GM19397 (cell line): ENCODE measurements at regions not wholly inside any gene's neighbourhood (a gene's known extent, or its start where the extent isn't known, plus 50 kb on each side); places are given as distances from the start of the nearest gene placed in this dataset.

ENCODE experiments used
- ATAC-seq: cut with Tn5 transposase; IDR thresholded peaks from one replicate; pipeline ENCODE4 v1.9.1; 2021; ENCODE audit warnings: mild to moderate bottlenecking, moderate library complexity; ENCODE audit not compliant: unreplicated experiment

- no peak for ATAC-seq
These were observed 331.7 kb downstream of the HNRNPD start for GRCh38 chr4:82042042-82042441.

GRCh38 chr4:82038936-82039335 lies 334.9 kb downstream of the HNRNPD start:
- ATAC-seq: no peak

DNA sequence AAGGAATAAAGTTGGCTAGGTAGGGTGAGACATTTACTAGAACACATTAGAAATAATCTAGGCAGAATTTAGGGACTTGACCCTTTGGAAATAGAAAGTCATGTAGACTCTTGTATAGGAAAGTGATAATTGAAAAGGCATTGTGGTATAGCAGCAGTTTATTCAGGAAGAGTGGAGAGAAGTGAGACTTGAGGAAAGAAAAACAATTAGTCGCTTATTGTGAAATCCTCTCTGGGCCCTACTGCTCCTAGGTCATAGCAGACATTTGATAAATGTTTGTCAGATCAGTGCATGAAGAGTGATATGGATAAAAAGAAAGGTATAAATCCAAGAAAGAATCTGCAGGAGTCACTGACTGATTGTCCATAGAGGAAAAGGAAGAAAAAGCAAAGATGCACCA lies 337.6 kb downstream of the HNRNPD start:
- no peak for ATAC-seq

DNA sequence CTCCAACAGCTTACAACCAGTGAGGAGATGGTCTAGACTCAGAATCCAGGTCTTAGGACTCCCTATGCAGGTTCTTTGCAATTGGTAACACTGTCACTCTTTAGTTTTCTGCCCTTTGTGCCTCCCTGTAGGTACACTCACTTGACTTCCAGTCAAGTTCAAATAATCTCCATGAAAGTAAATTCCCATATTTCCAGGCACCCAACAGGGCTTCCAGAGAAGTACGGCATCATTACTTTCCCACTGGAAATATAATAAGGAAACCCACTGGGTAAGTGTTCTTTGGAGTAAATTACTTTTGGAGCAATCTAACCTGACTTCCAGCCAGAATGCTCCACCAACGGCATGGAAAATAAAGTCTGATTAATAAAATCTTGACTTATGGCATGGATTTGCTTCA lies 338.9 kb downstream of the HNRNPD start:
- no peak for ATAC-seq

- ATAC-seq: no peak
These were observed 339.9 kb downstream of the HNRNPD start for GRCh38 chr4:82033862-82034261.

DNA sequence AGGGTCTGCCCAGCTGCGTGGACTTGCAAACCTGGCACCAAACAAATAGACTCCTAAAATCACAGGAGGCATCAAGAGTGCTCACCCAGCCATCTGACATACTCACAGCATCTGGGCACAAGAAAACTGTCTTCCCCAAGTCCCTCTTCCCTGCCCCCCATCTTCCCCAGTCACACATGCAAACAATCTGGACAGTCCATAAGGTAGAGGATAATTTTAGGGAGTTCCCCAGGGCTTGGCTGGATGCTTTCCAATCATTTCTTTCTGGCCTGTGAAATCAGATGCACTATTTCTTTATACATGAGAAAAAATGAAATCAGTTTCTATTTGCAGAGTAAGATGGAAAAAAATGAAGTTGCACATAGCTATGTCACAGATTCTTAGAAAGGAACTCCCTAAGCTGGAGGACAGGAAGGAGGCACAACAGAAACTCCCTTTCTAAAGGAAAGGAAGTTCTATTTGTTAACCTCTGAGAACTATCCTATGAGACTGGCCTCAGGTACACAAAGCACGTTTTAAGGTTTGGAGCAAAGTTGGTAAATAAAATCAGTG lies 342.3 kb downstream of the HNRNPD start:
- no peak for ATAC-seq

GRCh38 chr4:82017680-82018079 lies 356.1 kb downstream of the HNRNPD start:
- no peak for ATAC-seq

DNA sequence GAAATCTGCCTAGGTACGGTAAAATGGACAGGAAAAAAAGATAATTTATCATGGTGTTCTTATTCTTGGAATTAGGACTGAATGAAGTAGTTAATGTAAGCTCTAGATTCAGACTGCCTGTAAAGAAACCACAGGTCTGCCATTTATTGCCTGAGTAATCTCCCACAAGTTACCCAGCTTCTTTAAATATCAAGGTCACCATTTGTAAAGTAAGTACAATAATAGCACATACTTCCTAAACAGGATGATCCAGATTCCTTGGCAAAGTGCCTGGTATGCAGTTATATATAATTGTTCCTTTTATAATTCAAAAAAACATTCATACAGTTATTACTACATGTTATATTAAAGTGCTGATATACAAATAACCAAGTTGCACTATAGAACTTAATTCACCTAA lies 368.6 kb downstream of the HNRNPD start:
- no peak for ATAC-seq

DNA sequence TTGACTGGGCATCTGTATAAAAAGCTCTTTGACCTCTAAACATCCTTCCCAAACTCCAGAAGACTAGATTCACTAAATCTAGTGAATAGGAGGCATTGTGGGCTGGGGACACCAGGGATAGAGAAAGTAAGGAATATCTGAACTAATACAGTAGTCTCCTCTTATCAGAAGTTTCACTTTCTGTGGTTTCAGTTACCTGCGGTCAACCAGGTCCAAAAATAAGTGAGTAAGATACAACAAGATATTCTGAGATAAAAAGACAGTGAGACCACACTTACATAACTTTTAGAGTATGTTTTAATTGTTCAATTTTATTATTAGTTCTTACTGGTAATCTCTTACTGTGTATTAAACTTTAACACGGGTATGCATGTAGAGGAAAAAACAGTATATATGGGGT lies 376.5 kb downstream of the HNRNPD start:
- ATAC-seq: no peak

DNA sequence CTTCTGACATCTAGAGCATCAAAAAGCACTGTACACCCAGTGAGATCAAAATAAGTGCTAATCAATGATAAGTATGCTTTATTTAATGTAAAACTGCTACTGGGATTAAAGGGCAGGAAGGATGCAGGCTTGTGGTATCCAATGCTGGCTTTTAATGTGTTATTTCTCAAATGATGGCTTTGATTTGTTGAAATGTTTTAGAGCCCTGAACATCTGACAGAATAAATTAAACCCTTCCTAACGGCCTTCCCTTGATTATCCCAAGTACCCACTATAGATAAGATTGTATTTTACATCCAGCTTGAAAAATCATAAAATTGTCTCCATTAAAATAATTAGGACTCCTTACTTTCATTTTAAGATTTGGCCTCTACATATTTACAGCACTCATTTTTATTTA lies 382.9 kb downstream of the HNRNPD start:
- no peak for ATAC-seq

DNA sequence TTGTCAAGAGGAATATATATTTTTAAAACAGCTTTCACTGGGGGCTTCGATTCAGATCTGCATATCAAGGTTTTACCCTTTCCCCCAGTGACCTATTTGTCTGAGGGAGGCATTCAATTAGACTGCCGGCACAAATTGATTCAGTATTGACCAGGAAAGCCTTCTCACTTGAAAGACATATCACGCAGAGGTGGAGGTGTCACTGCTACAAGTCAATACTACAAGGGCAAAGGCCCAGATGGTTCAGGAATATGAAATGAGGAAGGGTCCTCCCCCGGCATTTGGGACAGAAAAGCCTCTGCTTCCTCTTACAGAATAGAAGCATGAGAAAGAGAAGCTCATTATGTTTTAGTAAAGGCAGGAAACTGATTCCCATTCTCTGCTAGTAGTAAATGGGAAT lies 383.6 kb downstream of the HNRNPD start:
- no peak for ATAC-seq

DNA sequence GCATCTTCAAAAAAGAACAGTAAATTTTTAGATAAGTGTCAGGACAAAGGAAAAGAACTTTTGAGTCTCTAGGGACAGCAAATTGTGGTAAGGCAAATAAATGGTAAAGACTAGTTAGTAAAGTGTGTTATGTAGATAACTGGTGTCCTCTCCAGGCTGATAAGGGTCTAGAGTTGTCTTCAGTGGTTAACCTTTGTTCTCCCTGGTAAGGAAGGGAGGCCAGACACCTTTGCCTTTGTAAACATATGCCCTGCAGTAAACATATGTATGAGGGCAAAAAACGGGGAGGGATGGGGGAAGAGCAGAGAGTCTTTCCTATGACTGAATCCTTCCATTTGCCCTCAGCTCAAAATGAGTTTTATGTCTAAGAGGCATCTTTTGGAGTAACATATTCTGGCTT lies 384.6 kb downstream of the HNRNPD start:
- no peak for ATAC-seq

- ATAC-seq: no peak
These were observed 385.6 kb downstream of the HNRNPD start for GRCh38 chr4:81988178-81988577.

DNA sequence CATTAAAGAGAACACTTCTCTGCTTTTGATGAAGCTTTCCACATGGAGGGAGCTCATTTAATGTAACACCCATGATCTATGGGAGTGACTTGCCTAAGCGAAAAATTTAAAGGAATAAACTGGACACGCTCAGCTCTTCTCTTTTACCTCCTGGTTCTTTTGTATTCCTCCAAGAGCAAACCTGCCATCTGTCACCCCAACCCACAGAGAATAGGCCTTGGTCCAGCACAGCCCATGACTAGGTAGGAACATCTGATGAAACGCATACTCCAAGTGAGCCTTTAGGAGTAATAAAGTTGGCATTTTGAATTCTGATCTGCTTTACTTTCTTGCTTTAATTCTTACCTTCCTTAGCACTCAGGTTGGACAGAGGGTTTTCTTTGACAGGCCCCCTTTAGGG lies 389.0 kb downstream of the HNRNPD start:
- no peak for ATAC-seq

DNA sequence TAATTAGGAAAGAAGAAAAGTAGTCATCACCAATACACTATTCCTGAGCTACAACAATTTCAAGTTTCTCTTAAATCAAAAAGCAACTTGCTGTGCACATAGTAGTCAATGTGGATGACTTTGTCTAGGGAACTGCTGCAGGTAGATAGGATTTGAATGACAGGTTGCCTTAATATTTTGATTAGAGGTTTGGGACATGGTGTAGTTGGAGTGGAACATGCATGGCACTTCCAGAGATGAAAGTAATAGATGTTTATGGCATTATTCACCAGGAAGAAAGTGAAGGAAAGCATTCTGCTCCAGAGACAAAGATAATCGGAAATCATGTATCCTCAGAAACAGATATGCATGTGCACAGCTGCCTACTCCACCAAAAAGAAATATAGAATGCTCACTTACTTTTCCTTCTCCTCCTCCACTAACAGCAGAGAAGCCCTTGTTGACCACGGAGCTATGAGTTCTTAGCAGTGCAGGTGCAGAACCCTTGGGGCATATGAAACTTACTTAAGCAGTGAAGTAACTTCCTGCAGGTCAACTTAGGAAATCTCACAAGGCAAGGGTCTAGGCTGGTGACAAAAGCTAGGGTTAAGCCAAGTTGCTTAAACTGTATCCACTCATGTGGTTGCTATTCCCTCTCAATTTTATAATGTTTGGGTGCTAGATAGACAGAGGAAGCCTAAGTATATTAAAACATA lies 390.8 kb downstream of the HNRNPD start:
- peak; percentile 63 for ATAC-seq

DNA sequence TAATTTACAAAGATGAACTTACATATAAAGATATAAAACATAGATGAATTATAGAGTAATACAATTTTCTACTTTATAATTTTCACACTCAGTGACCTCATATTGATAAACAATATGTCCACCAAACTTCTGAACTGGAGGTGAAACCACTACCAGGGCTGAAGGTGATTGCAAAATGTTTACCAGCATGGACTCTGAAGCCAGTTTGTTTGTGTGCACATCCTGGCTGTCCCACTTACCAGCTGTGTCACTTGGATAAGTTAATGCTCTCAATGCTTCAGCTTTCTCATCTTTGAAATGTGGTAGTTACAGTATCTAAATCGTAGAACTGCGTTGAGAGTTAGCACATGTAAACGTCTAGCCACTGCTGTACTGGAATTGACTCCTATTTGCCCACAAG lies 392.6 kb downstream of the HNRNPD start:
- ATAC-seq: no peak

GRCh38 chr4:81974523-81974922 lies 399.3 kb downstream of the HNRNPD start:
- no peak for ATAC-seq

DNA sequence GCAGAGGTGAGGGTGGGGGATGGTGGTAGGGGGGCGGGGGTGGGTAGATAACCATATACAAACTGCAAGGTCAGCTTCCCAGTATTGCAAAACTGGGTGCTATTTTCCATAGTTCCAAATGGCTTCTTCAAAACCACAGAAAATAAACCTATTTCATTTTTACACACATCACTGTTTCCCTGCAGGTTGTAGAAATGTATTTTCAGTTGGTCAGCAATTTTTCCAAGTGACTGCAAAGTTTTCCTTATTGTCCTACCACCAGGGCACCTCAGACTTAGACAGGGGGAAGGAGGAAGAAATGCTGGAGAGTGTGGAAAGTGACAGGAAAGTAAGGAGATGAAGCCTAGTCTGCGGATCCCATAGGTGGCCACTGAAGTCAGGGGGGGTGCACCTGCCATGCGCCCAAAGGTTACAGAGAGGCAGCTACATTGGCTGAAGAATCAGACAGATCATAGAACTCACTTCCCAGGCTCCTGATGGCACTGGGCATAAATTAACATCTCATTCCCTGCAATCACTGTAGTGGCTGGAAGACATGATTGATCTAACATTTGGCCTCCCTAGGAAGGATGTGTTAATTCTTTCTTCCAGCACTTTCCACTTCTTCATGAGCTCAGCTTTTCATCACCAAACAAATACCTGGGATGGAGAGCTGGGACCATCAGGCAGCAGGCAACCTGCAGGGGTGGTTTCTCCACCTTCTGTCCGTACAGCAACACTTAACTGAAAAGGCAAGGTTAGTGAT lies 402.0 kb downstream of the HNRNPD start:
- no peak for ATAC-seq

DNA sequence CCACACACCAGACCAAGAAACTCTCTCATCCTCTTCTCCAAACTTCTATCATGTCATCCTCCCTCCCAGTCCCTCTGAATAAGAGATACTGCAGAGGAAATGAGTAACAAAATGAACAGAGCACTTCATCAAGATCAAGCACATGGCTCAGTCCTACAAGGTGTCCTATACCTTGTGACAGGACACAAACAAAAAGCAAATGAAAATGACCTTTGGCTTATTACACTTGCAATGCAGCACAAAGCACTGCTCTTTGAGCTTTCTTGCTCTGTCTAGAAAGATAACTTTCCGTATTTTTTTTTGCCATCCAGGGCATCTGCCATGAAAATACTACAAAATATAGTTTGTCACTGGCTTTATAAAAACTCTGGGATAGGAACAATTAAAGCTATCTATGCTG lies 402.7 kb downstream of the HNRNPD start:
- ATAC-seq: no peak

GRCh38 chr4:81970454-81970853 lies 403.3 kb downstream of the HNRNPD start:
- ATAC-seq: no peak

GRCh38 chr4:81966676-81967075 lies 407.1 kb downstream of the HNRNPD start:
- ATAC-seq: no peak

DNA sequence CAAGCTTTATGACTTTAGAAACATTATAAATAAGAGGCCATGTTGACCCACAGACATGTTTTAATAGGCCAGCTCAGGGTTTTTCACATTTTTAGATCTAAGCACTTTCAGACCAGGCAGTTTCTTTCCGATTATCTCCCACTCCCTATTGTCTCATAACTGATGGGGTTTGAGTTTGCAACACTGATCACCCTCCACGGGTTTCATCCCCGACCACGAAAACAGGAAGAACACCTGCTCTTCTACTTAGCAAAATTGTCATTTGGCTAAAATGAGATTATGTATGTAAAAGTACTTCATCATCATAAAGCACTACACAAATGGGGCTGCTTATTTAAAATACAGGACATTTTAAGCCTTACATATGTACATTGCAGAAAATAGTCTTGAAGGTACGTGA lies 407.9 kb downstream of the HNRNPD start:
- no peak for ATAC-seq
